Parathyroid adenoma (tissue), 2 donors: ENCODE measurements at regions not wholly inside any gene's neighbourhood (a gene's known extent, or its start where the extent isn't known, plus 50 kb on each side); places are given as distances from the start of the nearest gene placed in this dataset.
"Not testable (repeated sequence)": the region's sequence is repeated elsewhere in the genome, so short reads cannot be mapped to it uniquely, and the experiment has no call there.

Experiments used
- H2AFZ ChIP-seq: fragments of 300-600 bp; sonication (generic); one replicate; pipeline ENCODE4 v1.7.0; 2017; ENCODE audit warnings: antibody characterized with exemption, mild to moderate bottlenecking
- H3K27ac ChIP-seq: fragments of 300-600 bp; sonication (generic); one replicate; pipeline ENCODE4 v1.7.0; 2017
- H3K27me3 ChIP-seq: fragments of 300-600 bp; sonication (generic); one replicate; pipeline ENCODE4 v1.7.0; 2017; ENCODE audit warnings: low read length; ENCODE audit not compliant: control insufficient read depth, insufficient read depth
- H3K36me3 ChIP-seq: fragments of 300-600 bp; sonication (generic); one replicate; pipeline ENCODE4 v1.7.0; 2017; ENCODE audit warnings: low read length; ENCODE audit not compliant: control insufficient read depth, insufficient read depth
- H3K4me1 ChIP-seq: fragments of 300-600 bp; sonication (generic); one replicate; pipeline ENCODE4 v1.7.0; 2017; ENCODE audit warnings: control low read depth
- H3K4me2 ChIP-seq: fragments of 300-600 bp; sonication (generic); one replicate; pipeline ENCODE4 v1.7.0; 2017; ENCODE audit warnings: low read length
- H3K4me3 ChIP-seq: fragments of 300-600 bp; sonication (generic); one replicate; pipeline ENCODE4 v1.7.0; 2017; ENCODE audit warnings: low read depth, low read length
- H3K79me2 ChIP-seq: fragments of 300-600 bp; sonication (generic); one replicate; pipeline ENCODE4 v1.7.0; 2017; ENCODE audit warnings: control low read depth
- H3K9ac ChIP-seq: fragments of 300-600 bp; sonication (generic); one replicate; pipeline ENCODE4 v1.7.0; 2017; ENCODE audit warnings: mild to moderate bottlenecking
- H3K9me3 ChIP-seq: fragments of 300-600 bp; sonication (generic); one replicate; pipeline ENCODE4 v1.7.0; 2017; ENCODE audit warnings: low read length; ENCODE audit not compliant: control insufficient read depth
- CTCF ChIP-seq: fragments of 300-600 bp; sonication (generic); IDR thresholded peaks from one replicate; pipeline ENCODE4 v1.7.0; 2017; ENCODE audit warnings: antibody characterized with exemption, mild to moderate bottlenecking
- donor health status: primary hyperparathyroidism.

GRCh38 chr3:6418485-6418884 is 442.4 kb upstream of the GRM7 start:
- H3K36me3 ChIP-seq = no peaks in the 10 kb centered on the region
- no peak overlapping the region for H3K9ac ChIP-seq
- no peaks in the 10 kb centered on the region for H3K9me3 ChIP-seq
- no peaks in the 10 kb centered on the region for H3K79me2 ChIP-seq
- H3K27ac ChIP-seq = no peak overlapping the region
- no peaks in the 10 kb centered on the region for H3K27me3 ChIP-seq
- no peak for TF ChIP-seq CTCF
- H3K4me1 ChIP-seq = no peaks in the 10 kb centered on the region
- H3K4me3 ChIP-seq = no peak overlapping the region
- no peak overlapping the region for H3K4me2 ChIP-seq
- H2AFZ ChIP-seq = no peak overlapping the region

GRCh38 chr3:6421666-6422445 is 439.1 kb upstream of the GRM7 start:
- Histone ChIP-seq H3K27me3 (no peaks in the 10 kb centered on the region), H3K9me3 (no peaks in the 10 kb centered on the region), H3K27ac (no peak overlapping the region), H3K4me2 (no peak overlapping the region), H3K9ac (no peak overlapping the region), H3K36me3 (no peaks in the 10 kb centered on the region), H2AFZ (no peak overlapping the region), H3K4me3 (no peak overlapping the region), H3K79me2 (no peaks in the 10 kb centered on the region), H3K4me1 (no peaks in the 10 kb centered on the region)
- no peak for TF ChIP-seq CTCF

GRCh38 chr3:6425289-6425820 is 435.6 kb upstream of the GRM7 start:
- no peak for TF ChIP-seq CTCF
- H3K4me3 ChIP-seq = no peak overlapping the region
- no peak overlapping the region for H2AFZ ChIP-seq
- H3K27ac ChIP-seq = no peak overlapping the region
- H3K4me2 ChIP-seq = no peak overlapping the region
- no peaks in the 10 kb centered on the region for H3K27me3 ChIP-seq
- no peak overlapping the region for H3K9ac ChIP-seq
- H3K4me1 ChIP-seq = no peaks in the 10 kb centered on the region
- no peaks in the 10 kb centered on the region for H3K36me3 ChIP-seq
- H3K79me2 ChIP-seq = no peaks in the 10 kb centered on the region
- H3K9me3 ChIP-seq = no peaks in the 10 kb centered on the region

- not testable (repeated sequence) for H3K9ac ChIP-seq, H3K36me3 ChIP-seq, H3K9me3 ChIP-seq, H3K4me1 ChIP-seq, H3K4me2 ChIP-seq, H3K27me3 ChIP-seq, H3K4me3 ChIP-seq, H3K79me2 ChIP-seq, H2AFZ ChIP-seq, H3K27ac ChIP-seq
Observed at GRCh38 chr3:6428276-6428675, 432.6 kb upstream of the GRM7 start.

GRCh38 chr3:6435951-6436350 is 425.0 kb upstream of the GRM7 start:
- no peak overlapping the region for H2AFZ ChIP-seq
- H3K4me3 ChIP-seq = no peak overlapping the region
- H3K36me3 ChIP-seq = no peaks in the 10 kb centered on the region
- no peaks in the 10 kb centered on the region for H3K27me3 ChIP-seq
- H3K4me2 ChIP-seq = no peak overlapping the region
- no peaks in the 10 kb centered on the region for H3K79me2 ChIP-seq
- no peaks in the 10 kb centered on the region for H3K4me1 ChIP-seq
- H3K9me3 ChIP-seq = no peaks in the 10 kb centered on the region
- TF ChIP-seq CTCF = no peak
- H3K27ac ChIP-seq = no peak overlapping the region
- no peak overlapping the region for H3K9ac ChIP-seq
